ENCODE measurements at regions not wholly inside any gene's neighbourhood (a gene's known extent, or its start where the extent isn't known, plus 50 kb on each side); places are given as distances from the start of the nearest gene placed in this dataset.
"Not testable (repeated sequence)": the region's sequence is repeated elsewhere in the genome, so short reads cannot be mapped to it uniquely, and the experiment has no call there.

- TF ChIP-seq, protein P1, sequence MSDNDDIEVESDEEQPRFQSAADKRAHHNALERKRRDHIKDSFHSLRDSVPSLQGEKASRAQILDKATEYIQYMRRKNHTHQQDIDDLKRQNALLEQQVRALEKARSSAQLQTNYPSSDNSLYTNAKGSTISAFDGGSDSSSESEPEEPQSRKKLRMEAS (IDR thresholded peaks at IDR 0.05; ENCODE audit: low read depth, low read length) = not testable (repeated sequence)
- TF ChIP-seq, protein P2, sequence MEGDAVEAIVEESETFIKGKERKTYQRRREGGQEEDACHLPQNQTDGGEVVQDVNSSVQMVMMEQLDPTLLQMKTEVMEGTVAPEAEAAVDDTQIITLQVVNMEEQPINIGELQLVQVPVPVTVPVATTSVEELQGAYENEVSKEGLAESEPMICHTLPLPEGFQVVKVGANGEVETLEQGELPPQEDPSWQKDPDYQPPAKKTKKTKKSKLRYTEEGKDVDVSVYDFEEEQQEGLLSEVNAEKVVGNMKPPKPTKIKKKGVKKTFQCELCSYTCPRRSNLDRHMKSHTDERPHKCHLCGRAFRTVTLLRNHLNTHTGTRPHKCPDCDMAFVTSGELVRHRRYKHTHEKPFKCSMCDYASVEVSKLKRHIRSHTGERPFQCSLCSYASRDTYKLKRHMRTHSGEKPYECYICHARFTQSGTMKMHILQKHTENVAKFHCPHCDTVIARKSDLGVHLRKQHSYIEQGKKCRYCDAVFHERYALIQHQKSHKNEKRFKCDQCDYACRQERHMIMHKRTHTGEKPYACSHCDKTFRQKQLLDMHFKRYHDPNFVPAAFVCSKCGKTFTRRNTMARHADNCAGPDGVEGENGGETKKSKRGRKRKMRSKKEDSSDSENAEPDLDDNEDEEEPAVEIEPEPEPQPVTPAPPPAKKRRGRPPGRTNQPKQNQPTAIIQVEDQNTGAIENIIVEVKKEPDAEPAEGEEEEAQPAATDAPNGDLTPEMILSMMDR (IDR thresholded peaks at IDR 0.05; ENCODE audit: low read depth, low read length) = not testable (repeated sequence)
- TF ChIP-seq MYC (IDR thresholded peaks at IDR 0.05; ENCODE audit: low read depth, low read length) = not testable (repeated sequence)
These were observed 121.8 kb downstream of the BANF2 start for GRCh38 chr20:17821606-17822005.
